ENCODE measurements at regions not wholly inside any gene's neighbourhood (a gene's known extent, or its start where the extent isn't known, plus 50 kb on each side); places are given as distances from the start of the nearest gene placed in this dataset.
A peak's percentile ranks its signal among the peaks of the same experiment; 100 is the strongest.

DNA sequence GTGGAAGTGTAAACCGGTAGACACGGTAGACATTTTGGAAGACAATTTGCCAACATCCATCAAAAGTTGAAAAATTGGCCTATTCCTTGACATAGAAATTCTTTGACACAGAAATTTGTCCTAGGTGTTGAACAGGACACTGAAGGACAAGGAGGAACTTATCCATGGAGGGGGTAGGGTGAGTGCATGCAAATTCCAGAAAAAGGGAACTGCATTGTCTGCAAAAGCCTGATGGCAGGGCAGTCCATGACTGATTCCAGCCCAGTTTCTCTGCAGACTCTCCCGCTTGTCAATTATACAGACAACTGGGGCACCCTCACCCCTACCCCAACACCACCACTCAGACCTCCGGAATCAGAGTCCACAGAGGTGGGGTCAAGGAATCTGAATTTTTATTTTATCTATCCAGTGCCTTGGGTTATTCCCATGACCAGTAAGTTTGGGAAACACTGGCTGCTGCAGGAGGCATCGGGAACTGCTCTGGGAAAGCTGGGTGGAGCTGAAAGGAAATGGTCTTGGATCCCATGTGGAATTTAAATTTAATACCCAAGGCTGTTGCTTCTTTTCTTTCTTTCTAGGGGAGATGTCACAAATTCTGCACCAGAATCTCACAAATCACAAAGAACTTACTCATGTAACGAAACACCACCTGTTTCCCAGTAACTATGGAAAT is 103.3 kb upstream of the SLC45A1 start:
- Histone ChIP-seq H3K27ac (no peak overlapping the region), H3K9me3 (no peaks in the 10 kb centered on the region), H3K4me1 (peaks cover 0 to 31% (median 5%) of the 10 kb centered on the region in 4 donors), H3K36me3 (no peaks in the 10 kb centered on the region), H3K4me3 (no peak overlapping the region), H3K27me3 (no peaks in the 10 kb centered on the region)
- ATAC-seq (no peak), DNase-seq (no peak)
- intact Hi-C loops (cut with DNase I) = no loop called here
- TF ChIP-seq POLR2A (IDR thresholded peaks at IDR 0.05) = no peak
- TF ChIP-seq, protein P1, sequence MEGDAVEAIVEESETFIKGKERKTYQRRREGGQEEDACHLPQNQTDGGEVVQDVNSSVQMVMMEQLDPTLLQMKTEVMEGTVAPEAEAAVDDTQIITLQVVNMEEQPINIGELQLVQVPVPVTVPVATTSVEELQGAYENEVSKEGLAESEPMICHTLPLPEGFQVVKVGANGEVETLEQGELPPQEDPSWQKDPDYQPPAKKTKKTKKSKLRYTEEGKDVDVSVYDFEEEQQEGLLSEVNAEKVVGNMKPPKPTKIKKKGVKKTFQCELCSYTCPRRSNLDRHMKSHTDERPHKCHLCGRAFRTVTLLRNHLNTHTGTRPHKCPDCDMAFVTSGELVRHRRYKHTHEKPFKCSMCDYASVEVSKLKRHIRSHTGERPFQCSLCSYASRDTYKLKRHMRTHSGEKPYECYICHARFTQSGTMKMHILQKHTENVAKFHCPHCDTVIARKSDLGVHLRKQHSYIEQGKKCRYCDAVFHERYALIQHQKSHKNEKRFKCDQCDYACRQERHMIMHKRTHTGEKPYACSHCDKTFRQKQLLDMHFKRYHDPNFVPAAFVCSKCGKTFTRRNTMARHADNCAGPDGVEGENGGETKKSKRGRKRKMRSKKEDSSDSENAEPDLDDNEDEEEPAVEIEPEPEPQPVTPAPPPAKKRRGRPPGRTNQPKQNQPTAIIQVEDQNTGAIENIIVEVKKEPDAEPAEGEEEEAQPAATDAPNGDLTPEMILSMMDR (IDR thresholded peaks at IDR 0.05) = no peak
- WGBS (ENCODE audit: insufficient coverage, low coverage, low lambda C conversion rate, missing lambda C conversion rate) = 89% methylated on average over 5 of the region's 6 CpGs

DNA sequence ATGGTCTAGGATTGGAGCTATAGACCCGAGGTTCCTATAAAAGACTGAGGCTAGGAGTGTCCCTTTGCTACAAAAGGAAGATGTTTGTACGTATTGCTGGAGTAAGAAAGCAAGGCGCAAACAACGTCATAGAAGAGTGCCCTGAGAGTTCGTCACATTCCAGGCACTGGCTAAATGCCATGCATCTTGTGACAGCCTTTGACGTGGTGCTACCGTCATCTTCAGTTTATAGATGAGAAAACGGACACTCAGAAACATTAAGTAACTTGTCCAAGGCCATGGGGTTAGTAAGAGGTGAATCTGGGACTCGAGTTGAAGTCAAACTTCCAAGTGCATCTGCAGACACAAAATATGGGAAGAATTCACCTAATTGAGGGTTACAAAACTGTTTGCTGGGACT is 104.2 kb upstream of the SLC45A1 start:
- Histone ChIP-seq H3K27me3 (no peaks in the 10 kb centered on the region), H3K36me3 (no peaks in the 10 kb centered on the region), H3K9me3 (no peaks in the 10 kb centered on the region), H3K4me1 (peaks cover 0 to 29% (median 5%) of the 10 kb centered on the region in 4 donors), H3K27ac (no peak overlapping the region), H3K4me3 (no peak overlapping the region)
- intact Hi-C loops (cut with DNase I) = no loop called here
- WGBS (ENCODE audit: insufficient coverage, low coverage, low lambda C conversion rate, missing lambda C conversion rate) = 67% methylated on average over 8 of the region's 9 CpGs
- no peak for DNase-seq
- no peak for ATAC-seq
- TF ChIP-seq, protein P1 (IDR thresholded peaks at IDR 0.05) = no peak
- TF ChIP-seq POLR2A (IDR thresholded peaks at IDR 0.05) = no peak

DNA sequence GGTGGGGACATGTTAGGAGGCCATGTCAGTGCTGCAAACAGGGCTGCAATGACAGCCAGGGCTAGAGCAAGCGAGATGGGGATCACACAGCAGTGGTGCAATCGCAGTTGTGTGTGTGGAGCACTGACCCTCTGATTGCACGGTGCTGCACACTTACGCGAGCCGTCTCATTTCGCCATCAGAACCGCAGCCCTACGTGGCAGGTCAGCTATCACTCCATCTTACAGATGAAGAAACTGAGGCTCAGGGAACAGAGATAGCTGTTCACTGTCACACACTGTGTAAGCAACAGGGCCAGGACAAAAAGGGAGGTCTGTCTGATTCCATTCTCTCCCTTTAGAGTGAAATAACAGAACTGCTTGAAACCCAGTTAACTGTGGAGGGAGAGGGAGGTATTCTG is 104.8 kb upstream of the SLC45A1 start:
- ATAC-seq (no peak), DNase-seq (no peak)
- Histone ChIP-seq H3K9me3 (no peaks in the 10 kb centered on the region), H3K27ac (no peak overlapping the region), H3K4me1 (peaks cover 0 to 24% (median 5%) of the 10 kb centered on the region in 4 donors), H3K36me3 (no peaks in the 10 kb centered on the region), H3K4me3 (no peak overlapping the region), H3K27me3 (no peaks in the 10 kb centered on the region)
- TF ChIP-seq, protein P1 (IDR thresholded peaks at IDR 0.05) = no peak
- TF ChIP-seq POLR2A (IDR thresholded peaks at IDR 0.05) = no peak
- intact Hi-C loops (cut with DNase I) = no loop called here
- WGBS (ENCODE audit: insufficient coverage, low coverage, low lambda C conversion rate, missing lambda C conversion rate) = 83% methylated on average over 1 of the region's 9 CpGs

- ATAC-seq = no peak
- TF ChIP-seq, protein P1 (IDR thresholded peaks at IDR 0.05) = no peak
- TF ChIP-seq POLR2A (IDR thresholded peaks at IDR 0.05) = no peak
- H3K27me3 ChIP-seq = no peaks in the 10 kb centered on the region
- peaks cover 0 to 18% (median 4%) of the 10 kb centered on the region in 4 donors for H3K4me1 ChIP-seq
- no peak for DNase-seq
- no peak overlapping the region for H3K4me3 ChIP-seq
- intact Hi-C loops (cut with DNase I) = no loop called here
- no peaks in the 10 kb centered on the region for H3K9me3 ChIP-seq
- H3K36me3 ChIP-seq = no peaks in the 10 kb centered on the region
- H3K27ac ChIP-seq = peak overlapping the region in 2 of 3 donors; percentile 27 to 28
- 54% methylated on average over 2 of the region's 8 CpGs for WGBS (ENCODE audit: insufficient coverage, low coverage, low lambda C conversion rate, missing lambda C conversion rate)
These were observed 105.3 kb upstream of the SLC45A1 start for GRCh38 chr1:8212580-8213031.
